T-helper 1 cell (primary cell): ENCODE measurements at regions not wholly inside any gene's neighbourhood (a gene's known extent, or its start where the extent isn't known, plus 50 kb on each side); places are given as distances from the start of the nearest gene placed in this dataset.

Experiments
- DNase-seq, 5 donors: peaks; one replicate each; pipeline ENCODE4 v3.0.0-alpha.2; 2012 to 2020

DNA sequence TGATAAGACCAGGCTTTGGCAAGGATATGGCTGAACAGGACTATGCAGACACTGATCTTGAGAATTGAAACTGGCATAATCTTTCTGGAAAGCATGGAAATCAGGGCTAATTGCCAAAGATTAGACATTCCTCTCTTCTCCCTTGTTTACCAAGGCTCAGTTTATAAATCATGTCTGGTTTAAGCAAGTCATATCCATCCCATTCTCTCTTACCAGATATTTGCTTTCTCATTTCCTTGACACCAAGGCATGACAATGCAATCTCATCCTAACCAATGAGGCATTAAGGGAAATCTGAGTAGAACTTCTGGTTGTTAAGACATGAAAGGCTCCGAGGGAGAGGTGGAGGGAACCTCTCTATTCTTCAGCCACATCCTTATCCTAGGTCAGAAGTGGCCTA, 110.3 kb upstream of the CEP85L start:
- DNase-seq, result no peak

DNA sequence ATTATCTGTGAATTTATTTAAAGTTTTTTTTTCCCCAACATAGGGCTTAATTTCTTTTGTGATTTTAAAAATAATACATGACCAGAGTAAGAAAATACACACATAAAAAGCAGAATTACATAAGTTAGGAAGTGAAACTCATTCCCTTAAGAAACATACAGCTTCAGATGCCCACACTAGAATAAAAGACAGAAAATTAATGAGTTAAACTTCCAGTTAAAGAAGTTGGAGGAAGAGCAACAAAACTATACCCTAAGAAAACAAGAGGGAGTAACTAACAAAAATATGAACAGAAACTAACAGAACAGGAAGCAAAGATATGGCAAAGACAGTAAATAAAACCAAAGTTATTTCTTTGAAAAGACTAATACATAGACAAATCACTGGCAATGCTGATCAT, 107.6 kb upstream of the CEP85L start:
- no peak for DNase-seq

DNA sequence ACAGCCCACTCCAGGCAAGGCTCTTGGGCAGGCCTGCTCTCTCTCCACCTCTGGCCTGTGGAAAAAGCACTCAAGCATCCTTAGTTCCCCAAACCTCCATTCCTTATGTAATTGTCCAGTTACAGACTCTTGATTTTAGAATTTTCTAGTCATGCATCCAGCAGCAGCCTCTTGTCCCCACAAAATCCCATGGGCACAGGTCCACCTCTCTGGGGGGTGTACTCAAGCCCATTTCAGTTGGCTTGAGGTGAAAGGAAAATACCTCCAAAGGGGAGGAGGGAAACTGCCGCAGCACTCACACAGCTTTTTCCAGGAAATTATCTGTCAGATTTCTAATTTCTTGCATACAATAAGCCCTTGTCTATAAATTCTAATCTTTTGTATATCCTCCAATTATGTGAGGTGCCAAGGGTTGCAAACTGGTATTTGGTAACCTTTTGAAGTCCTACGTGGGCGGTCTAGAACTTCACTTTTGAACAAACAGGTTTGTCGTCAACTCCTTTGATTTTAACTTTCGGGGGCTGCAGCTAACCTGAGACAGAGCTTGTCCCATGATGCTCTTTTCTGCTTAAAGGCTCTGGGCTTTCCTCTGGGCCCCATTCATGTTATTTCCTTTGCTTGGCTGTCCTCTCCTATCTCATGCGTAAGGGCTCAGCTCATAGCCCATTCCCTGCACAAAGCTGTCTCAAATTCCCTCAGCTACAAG, 104.7 kb upstream of the CEP85L start:
- no peak for DNase-seq

DNA sequence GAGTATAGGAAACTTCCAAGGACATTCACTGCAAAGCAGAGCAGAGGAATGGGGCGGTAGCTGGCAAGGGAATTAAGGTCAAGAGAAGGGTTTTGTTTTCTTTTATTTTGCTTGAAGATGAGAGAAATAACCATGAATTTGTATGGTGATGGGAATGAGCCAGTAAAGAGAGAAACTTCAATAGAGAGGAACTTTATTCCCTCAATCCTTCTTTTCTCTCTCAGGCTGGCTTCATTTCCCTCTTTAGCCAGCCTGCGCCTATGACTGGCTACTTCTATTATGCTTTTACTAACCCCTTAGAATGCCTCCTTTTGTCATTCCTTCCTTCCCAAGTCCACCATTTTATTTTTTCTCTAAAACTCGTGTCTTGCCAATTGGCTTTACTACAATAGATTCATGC, 101.4 kb upstream of the CEP85L start:
- DNase-seq, result no peak

DNA sequence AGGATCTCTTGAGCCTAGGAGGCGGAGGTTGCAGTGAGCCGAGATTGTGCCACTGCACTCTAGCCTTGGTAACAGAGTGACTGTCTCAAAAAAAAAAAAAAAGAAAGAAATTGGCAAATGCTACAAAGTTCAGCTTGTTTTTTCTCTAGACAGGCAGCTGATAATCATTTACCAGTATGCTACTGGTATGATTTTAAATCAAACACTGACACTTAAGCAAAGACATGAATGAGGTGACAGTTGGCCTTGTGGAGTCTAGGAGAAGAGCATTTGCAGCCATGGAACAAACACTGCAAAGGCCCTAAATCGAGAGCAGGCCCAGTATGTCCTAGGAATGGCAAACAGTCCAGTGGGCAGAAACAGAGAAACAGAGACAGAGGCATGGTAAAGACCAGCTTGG, 99.7 kb upstream of the CEP85L start:
- DNase-seq, result no peak

DNA sequence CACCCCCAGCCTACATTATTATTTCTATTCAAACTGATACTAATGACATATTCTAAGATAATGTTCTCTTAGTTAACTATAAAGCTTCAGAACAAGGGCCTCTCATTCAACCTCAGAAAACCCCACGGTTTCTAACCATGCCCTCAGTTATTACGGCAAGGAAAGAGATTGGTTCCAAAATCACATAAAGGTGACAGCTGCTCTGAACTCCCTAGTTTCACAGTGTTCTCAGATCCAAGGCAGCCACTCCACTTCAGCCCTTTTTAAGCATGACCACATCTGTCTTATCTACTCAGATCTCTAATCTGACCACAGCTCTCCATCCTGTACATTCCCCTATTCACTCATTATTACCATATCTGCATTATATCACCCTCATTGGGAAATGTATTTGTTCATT, 98.8 kb upstream of the CEP85L start:
- DNase-seq, result peak in 1 of 5 donors; percentile 7

DNA sequence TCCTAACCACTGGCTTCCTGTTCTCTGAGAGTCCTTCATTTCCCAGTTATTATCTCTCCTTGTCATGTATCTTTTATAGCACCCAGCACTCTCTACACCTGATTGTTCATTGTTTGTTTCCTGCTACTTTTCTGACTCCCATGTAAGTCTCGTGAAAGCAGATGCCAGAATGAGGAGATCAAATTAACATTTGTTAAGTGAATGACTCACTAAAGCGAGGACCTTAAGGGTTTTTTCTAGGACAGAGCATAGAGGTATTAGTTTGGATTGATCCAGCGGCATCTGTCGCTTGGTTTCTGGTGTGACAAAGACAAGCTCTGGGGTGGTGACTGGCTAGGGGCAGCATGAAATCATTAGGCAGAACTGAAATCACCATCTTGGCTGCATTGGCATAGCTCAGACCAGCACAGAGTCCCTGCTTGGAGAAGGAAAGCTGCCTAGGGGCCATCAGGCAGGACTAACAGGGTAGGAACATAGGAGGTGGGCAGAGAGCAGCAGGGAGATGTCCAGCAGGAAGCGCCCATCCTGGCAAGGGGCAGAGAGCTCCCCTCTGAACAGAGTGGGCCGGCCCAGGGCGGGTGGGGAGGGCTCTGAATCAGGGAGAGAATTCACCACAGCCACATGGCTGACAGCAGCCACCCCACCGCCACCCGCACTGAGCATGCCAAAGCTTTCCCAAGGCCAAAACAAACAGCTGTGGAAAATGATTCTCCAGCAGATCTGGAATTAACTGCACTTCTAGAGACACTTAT, 97.1 kb upstream of the CEP85L start:
- no peak for DNase-seq

DNA sequence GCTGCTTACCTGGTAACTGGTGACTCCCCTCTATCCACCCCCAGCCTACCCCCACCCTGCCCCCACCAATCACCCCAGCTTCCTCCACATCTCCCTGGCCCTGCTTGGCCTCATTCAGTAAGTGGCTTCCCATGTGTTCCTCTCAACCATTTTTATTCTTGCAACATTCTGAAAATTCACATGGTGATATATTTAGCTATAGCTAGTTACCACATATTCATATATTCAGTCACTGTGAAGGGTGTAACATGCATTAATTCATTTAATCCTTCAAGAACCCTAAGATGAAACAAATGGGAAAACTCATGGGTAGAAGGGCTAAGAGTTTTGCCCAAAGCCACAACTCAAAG, 95.4 kb upstream of the CEP85L start:
- DNase-seq, result no peak

DNA sequence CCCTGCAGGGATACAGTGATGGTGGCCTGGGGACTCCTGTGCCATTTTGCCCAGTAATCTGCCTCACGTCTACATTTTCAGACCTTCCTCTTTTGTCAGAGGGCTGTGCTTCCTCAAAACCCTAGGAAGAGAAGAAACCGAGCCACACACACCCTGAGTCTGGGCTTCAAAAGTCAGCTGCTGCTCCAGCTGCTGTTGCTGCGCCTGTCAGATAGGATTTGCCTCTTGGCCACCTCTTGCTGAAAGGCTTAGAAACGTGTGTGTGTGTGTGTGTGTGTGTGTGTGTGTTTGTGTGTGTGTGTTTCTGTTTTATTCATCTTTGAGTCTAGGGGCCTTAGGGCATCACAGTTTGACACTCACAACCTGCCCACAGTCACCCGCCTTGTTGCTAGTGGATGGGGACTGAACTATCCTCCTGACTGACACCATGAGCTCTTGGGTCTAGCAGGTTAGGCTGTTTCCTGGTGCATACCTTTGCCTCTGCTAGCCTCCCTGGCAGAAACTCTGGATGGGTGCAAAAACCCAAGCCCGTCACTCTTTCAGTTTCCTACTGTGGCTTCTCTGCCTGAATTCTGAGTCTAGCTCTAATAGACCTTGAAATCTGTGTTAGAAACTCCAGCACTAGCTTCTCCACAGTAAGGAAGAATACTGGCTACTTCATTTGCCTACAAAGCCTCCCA, 94.9 kb upstream of the CEP85L start:
- DNase-seq, result no peak

DNA sequence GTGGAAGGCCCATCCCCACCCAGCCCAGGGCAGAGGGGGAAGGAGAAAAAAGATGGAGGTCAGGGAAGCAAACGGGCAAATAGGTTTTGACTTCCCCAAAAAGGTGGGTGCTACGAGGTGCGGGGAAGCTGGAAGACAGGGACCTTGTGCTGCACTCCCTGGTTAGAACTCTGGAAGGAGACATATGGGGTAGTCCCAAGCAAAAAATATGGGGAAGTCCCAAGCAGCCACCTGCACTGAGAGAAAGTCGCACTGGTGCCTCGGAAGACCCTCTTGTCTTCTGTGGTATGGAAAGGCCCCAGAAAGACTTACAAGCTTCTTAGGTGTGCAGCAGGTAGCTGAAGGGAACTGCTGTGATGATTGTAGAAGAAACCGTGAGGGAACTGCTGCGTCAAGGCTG, 93.8 kb upstream of the CEP85L start:
- DNase-seq, result no peak

DNA sequence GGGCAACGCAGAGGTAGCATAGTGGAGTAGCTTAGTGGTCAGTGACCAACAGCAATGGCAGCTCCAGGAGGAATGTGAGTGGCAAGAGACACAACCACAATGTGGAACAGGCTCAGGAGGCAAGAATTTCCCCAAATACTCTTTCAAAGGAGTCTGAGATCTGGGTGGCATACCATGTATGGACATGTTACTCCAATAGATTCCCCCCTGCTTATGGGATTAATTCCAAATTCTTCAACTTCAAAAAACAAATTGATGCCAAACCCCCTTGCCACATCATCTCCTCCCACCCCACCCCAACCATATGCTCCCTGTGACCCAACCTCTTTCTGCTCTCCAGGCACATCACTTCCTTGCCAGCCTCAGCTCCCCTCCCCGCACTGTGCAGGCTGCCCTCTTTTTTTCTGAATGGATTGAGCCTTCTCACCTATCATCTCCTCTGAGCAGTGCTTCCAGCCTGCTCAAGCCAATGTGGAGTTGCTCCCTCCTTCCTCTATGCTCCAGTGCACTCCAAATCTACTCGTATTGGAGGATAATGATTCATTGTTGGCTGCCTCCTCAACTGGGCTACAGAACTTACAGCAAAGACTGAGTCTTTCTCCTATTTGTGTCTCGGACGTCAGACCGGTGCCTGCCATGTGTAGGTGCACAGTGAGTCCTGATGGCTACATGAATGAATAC, 93.0 kb upstream of the CEP85L start:
- no peak for DNase-seq

DNA sequence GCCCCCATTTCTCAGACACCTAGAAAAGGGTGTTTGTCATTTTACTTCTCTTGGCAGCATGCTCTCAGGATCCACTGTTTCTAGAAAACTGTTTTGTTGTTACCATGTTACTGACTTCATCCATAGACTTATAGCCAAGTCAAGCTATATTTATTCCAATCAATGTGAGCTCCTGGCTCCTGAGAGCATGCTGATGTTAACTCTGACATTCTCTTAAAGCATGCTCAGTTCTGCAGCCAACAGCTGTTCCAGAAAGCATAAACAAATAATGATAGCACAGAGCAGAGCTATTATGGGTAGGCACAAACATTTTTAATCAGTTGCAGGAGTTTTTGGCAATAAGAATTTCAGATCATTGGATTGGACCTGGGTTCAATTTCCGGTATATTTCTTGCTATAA, 92.4 kb upstream of the CEP85L start:
- no peak for DNase-seq

DNA sequence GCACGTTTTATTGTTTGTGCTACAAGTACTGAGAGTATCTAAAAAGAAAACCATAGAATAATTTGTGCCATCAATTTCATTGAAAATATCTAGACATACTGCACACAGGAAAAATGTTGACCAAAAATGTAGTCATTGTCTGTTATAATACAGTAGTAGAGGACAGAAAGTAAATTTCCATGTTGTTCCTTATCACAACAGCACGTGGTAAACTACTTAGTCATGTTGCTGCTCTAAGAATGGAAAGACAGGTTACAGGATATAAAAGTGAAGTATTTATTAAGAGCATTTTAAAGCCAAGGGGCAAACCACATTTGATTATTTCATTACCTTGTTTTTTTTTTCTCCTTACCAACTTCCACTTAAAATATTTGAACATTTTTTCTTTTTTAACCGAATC, 89.0 kb upstream of the CEP85L start:
- no peak for DNase-seq

DNA sequence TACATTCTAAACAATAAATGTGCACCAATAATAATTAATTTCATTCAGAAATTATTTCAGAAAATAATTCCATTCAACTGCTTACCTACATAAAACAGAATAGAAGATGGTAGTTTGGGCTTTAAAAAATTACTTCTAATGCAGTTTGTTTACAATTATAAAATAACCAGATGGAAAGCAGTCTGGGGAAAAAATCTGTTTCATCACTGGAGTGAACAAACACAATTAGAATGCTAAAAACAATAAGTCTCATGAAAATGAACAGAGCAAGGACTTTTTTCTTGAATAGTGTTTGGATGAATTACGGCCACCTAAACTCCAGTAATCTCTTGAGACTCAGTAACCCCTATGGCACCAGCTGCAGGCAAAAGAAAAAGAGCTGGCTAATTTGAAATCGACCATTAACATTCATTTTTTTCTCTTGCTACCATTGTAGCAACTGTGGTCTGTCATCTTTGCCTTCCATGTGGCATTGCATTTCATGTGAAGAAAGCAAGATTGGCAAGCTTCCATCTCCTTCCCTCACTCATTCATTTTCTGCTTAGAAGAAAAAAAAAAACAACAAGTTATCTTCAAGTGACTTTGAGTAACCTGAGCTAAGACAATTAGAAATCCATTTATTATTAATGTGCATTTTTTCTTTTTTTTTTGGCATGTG, 88.4 kb upstream of the CEP85L start:
- no peak for DNase-seq

DNA sequence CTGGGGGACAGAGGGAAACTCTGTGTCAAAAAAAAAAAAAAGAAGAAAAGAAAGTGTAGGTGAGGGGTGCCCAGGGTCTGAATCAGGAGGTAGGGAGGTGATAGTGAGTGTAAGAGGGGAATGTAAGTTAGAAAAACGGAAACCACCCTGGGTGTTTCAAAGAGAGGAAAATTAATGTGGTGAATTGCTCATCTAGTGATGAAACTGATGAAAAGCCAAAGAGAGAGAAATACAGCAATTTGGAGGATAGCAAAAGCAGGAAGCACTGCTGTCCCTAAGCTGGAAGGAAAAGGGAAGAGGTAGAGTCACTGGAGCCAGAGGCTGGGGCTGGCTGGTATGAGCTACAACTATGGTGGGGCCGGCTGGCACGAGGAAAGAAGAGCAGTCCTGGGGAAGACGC, 85.0 kb upstream of the CEP85L start:
- no peak for DNase-seq

DNA sequence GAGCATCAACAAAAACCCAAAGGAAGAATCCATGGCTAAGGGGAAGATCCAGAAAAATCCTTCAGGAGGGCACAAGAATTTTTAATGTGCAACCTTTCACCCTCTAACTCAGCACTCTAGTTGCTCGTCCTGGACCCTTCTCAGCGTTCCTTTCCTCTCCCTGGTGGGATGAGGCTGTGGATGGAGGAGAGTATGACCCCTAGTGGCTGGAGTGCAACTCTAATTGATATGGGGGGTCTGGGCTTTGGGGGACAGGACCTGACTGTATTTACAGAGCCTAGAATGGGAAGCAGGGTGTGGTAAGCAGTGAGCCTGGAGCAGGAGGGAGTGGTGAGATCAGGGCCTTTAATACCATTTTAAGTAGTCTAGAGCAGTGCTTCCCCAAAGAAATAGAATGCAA, 83.9 kb upstream of the CEP85L start:
- DNase-seq, result no peak

DNA sequence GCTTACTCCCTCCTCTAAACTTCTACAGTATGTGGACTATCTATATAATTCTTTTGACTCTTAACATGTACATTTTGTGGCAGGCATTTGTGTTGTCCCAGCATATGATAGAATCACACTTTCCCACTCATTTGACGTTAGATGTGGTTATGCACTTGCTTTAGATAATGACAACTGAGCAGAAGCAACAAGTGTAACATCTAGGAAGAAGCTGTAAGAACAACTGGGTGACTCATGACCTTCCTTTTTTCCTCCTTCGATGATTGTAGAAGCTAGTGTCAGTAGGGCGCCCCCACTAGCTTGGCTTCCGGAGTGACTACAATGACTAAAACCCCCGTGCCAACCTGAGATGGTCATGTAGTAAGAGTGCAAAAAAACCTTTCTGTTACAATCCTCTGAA, 74.6 kb upstream of the CEP85L start:
- DNase-seq, result peak in 4 of 5 donors; percentile 13 to 61 (median 30)

DNA sequence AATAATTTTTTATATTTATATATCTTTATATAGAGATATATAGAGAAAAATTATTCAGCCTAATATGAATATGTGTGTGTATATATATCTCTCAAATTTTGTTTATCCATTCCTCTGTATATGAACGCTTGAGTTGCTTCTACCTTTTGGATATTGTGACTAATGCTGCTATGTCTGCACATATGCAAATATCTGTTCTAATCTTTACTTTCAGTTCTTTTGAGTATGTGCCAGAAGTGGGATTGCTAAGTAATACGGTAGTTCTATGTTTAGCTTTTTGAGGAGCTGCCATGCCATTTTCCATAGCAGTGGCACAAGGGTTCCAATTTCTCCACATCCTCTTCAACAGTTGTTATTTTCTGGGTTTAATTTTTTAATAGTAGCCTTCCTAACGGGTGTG, 72.8 kb upstream of the CEP85L start:
- peak in 1 of 5 donors; percentile 8 for DNase-seq

DNA sequence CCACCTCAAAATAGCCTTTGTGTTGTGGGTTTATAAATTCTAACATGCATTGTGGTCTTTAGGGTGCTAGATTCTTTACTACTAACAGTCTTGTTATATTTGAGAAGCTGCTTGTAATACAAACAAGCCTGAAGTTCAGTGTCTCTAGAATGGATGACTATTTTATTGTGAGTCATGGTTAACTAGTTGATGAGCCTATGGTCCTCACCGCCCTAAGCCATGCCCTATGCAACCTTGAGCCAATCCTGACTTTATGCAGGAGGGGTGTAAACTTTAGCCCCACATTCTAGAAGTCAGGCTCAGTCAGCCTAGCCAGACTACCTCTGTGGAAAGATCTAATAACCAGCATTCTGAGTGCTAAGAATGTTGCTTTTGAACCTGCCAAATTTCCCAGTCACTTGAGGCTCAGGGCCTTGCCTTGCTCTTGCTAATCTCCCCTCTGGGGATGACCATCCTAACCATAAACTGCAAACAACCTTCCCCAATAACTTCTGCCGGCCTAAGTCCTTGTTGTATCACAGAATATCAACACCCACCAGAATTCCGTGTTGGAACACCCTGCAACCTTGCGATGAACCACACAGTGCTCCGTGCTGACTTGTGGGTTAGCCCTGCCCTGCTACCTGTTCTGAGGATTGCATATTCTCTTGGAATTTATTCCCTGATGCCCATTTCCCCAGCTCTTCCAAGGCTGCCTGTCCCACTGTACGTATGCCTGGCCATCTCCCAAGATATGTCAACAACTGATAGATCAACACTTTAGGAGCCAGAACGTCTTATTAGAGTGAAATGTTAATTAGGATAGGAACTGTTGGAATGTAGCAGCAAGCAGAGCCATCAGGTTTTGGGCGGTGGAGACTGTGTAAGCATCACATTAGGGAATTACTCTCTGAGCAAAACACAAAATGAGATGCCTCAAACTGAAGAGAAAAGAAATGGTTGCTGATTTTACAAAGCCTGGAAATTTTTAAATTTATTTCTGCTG, 71.7 kb upstream of the CEP85L start:
- DNase-seq, result no peak

DNA sequence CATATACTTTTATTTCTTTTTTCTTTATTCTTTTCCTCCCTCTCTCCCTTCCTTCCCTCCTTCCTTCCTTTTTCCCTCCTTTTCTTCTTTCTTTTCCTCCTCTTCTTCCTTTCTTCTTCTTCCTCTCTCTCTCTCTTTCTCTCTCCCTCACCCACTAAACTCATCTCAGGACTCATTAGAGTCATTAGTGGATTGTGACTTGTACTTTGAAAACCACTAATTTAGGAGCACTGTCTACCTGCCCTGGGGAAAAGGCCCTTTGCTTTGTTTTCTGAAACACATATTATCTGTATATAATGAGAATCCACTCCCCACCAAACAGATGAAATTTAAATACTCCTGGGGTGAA, 68.7 kb upstream of the CEP85L start:
- no peak for DNase-seq

DNA sequence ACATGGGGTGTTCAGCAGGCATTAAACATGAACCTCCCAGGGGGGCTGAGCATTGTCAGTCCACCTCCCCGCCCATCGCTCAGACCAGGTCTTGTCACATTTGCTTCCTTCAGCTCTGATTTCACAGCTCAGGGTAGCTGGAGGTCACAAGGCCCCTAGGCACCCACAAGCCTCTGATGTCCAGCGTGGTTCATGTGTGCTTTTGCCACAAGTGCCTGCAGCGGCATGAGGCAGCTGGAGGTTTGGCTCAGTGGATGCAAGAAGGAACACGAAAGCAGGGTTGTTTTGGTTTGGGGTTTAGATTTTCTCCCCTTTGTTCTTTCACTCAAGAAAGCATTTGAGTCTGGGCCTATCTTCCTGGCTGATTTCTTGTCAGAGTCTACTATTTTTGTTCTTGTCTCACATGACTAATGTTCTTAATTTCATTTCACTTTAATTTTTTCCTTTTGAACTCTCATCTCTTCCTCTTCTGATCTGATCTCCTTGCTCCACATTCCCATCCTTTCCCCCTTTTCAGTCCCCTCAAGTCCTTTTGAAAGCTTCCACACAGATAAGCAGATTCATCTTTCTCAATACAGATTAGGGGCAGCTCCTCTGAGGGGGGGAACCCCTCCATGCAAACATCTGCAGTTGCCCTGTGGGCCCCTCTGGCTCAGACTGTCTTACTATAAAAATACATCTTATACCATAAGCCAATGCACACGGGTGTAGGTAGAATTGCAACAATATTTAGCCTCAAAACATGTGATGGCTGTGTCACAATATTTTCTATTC, 68.1 kb upstream of the CEP85L start:
- no peak for DNase-seq
